Lung (tissue), 11 donors: ENCODE measurements at regions not wholly inside any gene's neighbourhood (a gene's known extent, or its start where the extent isn't known, plus 50 kb on each side); places are given as distances from the start of the nearest gene placed in this dataset.

Experiments used
- ATAC-seq: fragments of 200-7000 bp; cut with Tn5 transposase; one replicate; pipeline ENCODE4 v1.9.1; 2020; ENCODE audit warnings: moderate number of reproducible peaks; ENCODE audit not compliant: insufficient read depth, low FRiP score
- DNase-seq, 3 donors: peaks; one replicate each; pipeline ENCODE4 v3.0.0-alpha.2; 2013 to 2017
- H3K27ac ChIP-seq, 2 donors: one replicate each; pipeline ENCODE4 v1.5.1; 2013; ENCODE audit warnings: mild to moderate bottlenecking in 2 of 2, moderate library complexity in 2 of 2, control low read depth in 1 of 2, inconsistent platforms in 1 of 2, low read depth in 1 of 2, low read length in 1 of 2
- H3K27me3 ChIP-seq, 3 donors: one replicate each; pipeline ENCODE4 v1.5.1; 2013; ENCODE audit warnings: low read length in 2 of 3; ENCODE audit not compliant: control insufficient read depth in 3 of 3, insufficient read depth in 3 of 3
- H3K36me3 ChIP-seq, 4 donors: one replicate each; pipeline ENCODE4 v1.5.1; 2013; ENCODE audit warnings: low read length in 4 of 4, mild to moderate bottlenecking in 1 of 4, moderate library complexity in 1 of 4; ENCODE audit not compliant: control insufficient read depth in 4 of 4, insufficient read depth in 4 of 4
- H3K4me1 ChIP-seq, 5 donors: one replicate each; pipeline ENCODE4 v1.5.1; 2013; ENCODE audit warnings: low read length in 5 of 5, mild to moderate bottlenecking in 2 of 5, moderate library complexity in 1 of 5; ENCODE audit not compliant: control insufficient read depth in 5 of 5, insufficient read depth in 5 of 5
- H3K4me3 ChIP-seq: one replicate; pipeline ENCODE4 v1.5.1; 2013; ENCODE audit warnings: mild to moderate bottlenecking, control low read depth, moderate library complexity
- H3K9ac ChIP-seq, 2 donors: one replicate each; pipeline ENCODE4 v1.5.1; 2013; ENCODE audit warnings: low read length in 2 of 2, control low read depth in 1 of 2; ENCODE audit not compliant: insufficient read depth in 1 of 2
- H3K9me3 ChIP-seq, 4 donors: one replicate each; pipeline ENCODE4 v1.5.1; 2013; ENCODE audit warnings: low read length in 3 of 4, mild to moderate bottlenecking in 1 of 4, moderate library complexity in 1 of 4; ENCODE audit not compliant: control insufficient read depth in 4 of 4, insufficient read depth in 3 of 4
- CTCF ChIP-seq: IDR thresholded peaks from 2 replicates; pipeline ENCODE4 v1.5.1; 2012; ENCODE audit warnings: mild to moderate bottlenecking; ENCODE audit errors: control extremely low read depth, extremely low read depth
- WGBS, 2 donors: extraction: QIAGEN DNeasy Blood & Tissue Kit; methylation state at CpG; one replicate each; pipeline ENCODE4 v1.1.7; 2013; 5-methylcytosine and 5-hydroxymethylcytosine counted together
- donor health status: control.
- donor health status: control.
- donor health status: Bipolar disorder and iron deficiency.
- donor health status: healthy.
- donor health status: DM: yes; HTN: yes; CAD: no.

DNA sequence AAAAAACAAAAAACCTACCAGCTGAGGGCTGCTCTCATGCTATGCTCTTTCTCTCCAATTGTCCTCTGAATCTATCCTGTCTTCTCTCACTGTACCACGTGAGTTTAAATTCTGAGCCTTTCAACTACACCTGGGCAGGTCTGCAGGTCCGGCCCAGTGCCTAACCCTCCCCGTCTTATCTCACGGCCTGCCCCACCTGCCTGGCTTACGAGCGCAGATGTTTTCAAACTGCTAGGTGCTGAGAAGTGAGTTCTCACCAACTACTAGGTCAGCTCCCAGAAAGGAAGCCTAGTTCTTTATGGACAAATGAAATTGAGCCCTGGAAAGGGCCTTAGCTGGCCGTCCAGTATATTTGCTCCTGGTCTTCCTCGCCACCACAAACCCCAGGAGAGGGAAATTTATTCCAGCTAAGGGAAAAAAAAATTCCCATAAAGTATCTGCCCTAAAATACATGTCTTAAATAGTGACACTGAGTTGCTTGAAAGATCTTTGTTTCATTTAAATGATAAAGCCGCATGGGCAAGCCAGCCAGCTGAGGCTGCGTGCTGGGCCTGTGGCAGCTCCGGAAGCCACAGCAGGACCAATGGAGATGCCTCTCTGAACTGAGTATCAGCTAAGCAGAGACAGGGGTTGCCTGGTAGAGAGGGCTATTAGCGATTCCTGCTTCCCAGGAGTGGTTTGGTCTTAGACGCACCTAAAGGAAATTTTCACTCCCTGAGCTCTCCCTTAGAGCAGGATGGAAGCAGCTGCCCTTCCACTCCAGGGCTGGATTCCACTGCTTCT is 92.5 kb upstream of the NCK2 start:
- ATAC-seq = no peak
- no peaks in the 10 kb centered on the region for H3K27me3 ChIP-seq
- WGBS, 2 donors = 97% methylated on average over 13 of the region's 13 CpGs
- no peaks in the 10 kb centered on the region for H3K36me3 ChIP-seq
- no peak for TF ChIP-seq CTCF
- no peak overlapping the region for H3K9ac ChIP-seq
- peaks cover 0 to 1% (median 0%) of the 10 kb centered on the region in 4 donors for H3K9me3 ChIP-seq
- H3K27ac ChIP-seq = no peak overlapping the region
- H3K4me1 ChIP-seq = no peaks in the 10 kb centered on the region
- no peak overlapping the region for H3K4me3 ChIP-seq
- no peak for DNase-seq

GRCh38 chr2:105649534-105649933 is 95.2 kb upstream of the NCK2 start:
- Histone ChIP-seq H3K9me3 (peaks cover 0 to 1% (median 0%) of the 10 kb centered on the region in 4 donors), H3K4me3 (no peak overlapping the region), H3K27ac (no peak overlapping the region), H3K4me1 (peaks cover 0 to 7% (median 0%) of the 10 kb centered on the region in 5 donors), H3K9ac (no peak overlapping the region), H3K36me3 (no peaks in the 10 kb centered on the region), H3K27me3 (no peaks in the 10 kb centered on the region)
- ATAC-seq (no peak), DNase-seq (no peak)
- WGBS, 2 donors = 48 to 69% methylated on average over 2 of the region's 2 CpGs
- TF ChIP-seq CTCF = no peak

DNA sequence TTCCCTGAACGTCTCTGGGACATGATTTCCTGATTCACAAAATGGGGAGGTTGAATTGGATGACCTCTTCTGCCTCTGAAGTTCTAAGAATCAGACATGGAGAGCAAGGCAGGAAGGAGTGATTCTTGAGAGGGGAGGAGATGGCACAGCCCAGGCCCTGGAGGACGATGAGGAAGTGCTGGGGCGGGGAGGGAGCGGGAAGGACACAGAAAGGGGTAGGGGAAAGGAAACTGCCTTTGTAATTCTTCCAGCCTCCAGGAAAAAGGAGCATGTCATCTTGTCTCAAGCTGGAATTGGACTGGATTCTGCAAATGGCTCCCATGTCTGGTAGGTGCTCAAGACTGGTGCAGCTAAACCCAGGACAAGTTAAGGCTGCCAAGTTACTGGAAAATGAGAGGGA is 97.0 kb upstream of the NCK2 start:
- no peak overlapping the region for H3K9ac ChIP-seq
- ATAC-seq (no peak), DNase-seq (no peak)
- peaks cover 0 to 24% (median 0%) of the 10 kb centered on the region in 5 donors for H3K4me1 ChIP-seq
- WGBS, 2 donors = 52 to 73% methylated on average over 3 to 4 of the region's 4 CpGs
- H3K4me3 ChIP-seq = no peak overlapping the region
- H3K36me3 ChIP-seq = no peaks in the 10 kb centered on the region
- TF ChIP-seq CTCF = no peak
- no peaks in the 10 kb centered on the region for H3K27me3 ChIP-seq
- peaks cover 0 to 1% (median 0%) of the 10 kb centered on the region in 4 donors for H3K9me3 ChIP-seq
- no peak overlapping the region for H3K27ac ChIP-seq

DNA sequence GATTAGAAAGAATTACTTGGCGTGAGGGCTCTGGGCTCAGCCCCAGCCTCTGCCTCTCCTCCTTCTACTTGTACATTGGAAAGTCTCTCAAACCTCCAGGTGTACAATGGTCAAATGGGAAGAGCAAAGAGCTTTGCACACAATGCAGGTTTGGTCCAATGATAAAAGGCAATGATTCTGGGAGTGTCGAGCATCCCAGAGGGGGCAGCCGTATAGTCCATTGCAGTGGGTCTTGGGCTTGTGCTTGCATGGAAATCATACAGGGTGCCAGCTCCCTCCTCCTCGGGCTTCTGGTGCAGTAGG is 98.0 kb upstream of the NCK2 start:
- Histone ChIP-seq H3K4me1 (peaks cover 0 to 25% (median 0%) of the 10 kb centered on the region in 5 donors), H3K27me3 (no peaks in the 10 kb centered on the region), H3K36me3 (no peaks in the 10 kb centered on the region), H3K9me3 (peaks cover 0 to 1% (median 0%) of the 10 kb centered on the region in 4 donors), H3K4me3 (no peak overlapping the region), H3K9ac (no peak overlapping the region), H3K27ac (no peak overlapping the region)
- ATAC-seq = no peak
- no peak for DNase-seq
- no peak for TF ChIP-seq CTCF
- whole genome bisulfite sequencing, 2 donors = 82 to 84% methylated on average over 4 of the region's 4 CpGs
